ENCODE measurements at regions not wholly inside any gene's neighbourhood (a gene's known extent, or its start where the extent isn't known, plus 50 kb on each side); places are given as distances from the start of the nearest gene placed in this dataset.

DNA sequence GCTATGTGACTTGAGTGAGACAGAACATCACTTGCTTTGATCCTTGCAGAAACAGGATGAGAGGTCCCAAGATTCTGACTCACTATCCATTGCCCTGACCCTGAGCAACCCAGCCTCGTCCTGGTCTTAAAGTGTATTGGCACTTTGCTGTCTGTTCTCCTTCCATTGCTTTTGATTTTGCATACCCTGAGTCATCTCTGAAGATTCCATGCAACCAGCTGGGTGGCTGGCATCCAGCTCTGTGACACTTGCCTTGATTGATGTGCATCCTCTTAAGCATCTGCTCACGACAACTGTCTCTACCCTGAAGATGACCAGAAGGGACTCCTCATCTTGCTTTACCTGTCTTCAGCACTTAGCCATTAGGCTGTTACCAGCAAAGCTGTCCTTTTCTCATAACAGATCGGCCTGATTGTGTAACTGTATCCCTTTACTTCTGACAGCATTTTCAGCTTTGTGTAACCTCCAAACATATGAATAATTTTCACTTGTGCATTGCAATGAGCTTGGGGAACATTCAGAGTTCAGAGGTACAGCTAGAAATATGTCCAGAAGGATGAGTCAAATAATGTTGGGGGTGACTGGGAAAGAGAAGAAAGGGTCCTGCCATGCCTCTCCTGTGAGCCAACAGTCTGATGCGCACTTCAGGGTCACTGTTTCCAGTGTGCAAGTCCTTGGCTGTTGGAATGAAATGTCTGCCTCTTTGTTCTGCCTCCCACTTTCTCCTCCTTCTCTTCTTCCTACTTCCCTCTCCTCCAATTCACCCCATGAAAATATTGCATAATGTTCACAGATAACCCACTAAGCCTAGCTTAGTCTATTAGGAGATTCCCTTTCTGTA lies 249.7 kb upstream of the OSR1 start:
- no peak for DNase-seq (ENCODE audit: low read depth in 3 of 3)

DNA sequence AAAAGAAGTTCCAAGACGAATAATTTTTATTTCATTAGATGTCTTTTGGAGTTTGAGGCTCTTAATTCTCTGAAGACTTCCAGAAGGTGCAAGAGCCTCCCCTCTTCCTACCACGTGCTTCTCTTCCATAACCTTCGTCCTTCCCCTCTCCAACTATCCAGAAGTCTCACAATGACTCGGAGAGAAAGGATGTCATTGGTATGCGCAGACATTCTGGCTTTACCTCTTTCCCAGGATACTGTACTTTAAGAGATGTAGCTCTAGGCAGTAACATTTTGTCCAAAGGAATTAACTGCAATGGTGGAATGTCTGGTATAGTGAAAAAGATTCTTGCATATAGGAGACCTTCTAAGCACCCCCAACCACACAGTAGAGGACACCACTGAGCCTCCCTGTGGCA lies 249.0 kb upstream of the OSR1 start:
- DNase-seq (ENCODE audit: low read depth in 3 of 3) = no peak

DNA sequence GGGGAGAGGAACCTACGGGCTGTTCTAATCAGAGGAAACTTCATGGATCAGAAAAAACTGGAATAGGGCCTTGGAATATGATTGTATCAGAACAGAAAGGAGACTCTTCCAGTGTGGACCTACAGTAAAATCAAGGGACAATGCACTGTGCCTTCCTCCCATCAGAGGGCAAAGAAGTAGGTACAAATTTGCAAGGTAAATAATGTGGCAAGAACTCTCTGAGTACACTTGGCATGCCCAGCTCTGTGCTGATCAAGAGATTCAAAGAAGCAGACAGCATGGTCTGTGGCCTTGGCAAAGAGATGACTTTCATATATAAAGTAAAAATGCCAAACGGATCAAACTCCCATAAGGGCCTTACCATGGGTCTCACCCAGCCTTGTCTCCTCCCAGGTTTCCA lies 242.6 kb upstream of the OSR1 start:
- DNase-seq (ENCODE audit: low read depth in 3 of 3) = no peak

DNA sequence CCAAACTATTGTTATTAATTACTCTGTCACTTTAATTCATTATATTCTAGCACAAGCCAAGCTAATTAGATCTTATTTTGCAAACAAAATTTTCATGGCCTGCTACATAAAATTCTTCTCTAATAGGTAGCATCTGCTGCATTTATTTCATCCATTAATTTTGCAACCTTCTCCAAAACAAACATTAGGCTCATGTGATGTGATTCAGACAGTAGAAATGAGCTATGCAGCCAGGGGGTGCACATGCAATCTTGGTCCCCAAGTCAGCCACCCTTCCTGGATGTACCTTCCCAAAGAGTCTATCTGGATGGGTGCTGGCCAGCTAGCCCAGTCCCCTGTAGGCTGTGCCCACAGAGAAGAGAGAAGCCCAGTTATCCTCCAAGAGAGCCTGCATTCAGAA lies 242.1 kb upstream of the OSR1 start:
- DNase-seq (ENCODE audit: low read depth in 3 of 3) = no peak

DNA sequence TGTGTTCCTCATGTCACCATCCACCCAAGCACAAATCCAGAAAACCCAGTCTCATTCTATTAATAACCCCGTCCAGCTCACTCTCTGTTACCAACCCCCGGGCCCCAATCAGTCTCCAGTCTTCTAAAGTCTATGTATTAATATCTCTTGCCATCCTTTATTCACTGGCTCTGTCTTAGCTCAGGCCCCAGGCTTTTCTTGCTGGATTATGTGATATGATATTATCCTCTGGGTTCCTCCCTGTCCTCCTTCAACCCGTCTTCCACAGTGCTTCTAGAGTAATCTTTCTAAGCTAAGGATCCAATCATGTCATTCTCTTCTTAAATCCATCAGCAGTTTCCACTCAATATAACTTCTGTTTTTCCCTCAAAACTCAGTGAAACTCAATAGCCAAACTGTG lies 240.5 kb upstream of the OSR1 start:
- DNase-seq (ENCODE audit: low read depth in 3 of 3) = no peak

DNA sequence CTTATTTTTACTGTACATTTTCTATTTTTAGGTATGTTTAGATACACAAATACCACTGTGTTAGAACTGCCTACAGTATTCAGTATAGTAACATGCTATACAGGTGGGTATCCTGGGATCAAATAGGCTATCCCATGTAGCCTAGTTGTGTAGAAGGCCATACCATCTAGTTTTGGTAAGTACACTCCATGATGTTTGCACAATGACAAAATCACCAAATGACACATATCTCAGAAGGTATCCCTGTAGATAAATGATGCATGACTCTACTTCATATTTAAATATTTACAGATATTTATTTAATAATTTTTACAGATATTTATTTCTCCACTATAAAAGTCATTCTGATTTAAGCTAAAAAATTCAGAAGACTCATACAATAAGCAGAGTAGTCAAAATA lies 233.8 kb upstream of the OSR1 start:
- no peak for DNase-seq (ENCODE audit: low read depth in 3 of 3)

DNA sequence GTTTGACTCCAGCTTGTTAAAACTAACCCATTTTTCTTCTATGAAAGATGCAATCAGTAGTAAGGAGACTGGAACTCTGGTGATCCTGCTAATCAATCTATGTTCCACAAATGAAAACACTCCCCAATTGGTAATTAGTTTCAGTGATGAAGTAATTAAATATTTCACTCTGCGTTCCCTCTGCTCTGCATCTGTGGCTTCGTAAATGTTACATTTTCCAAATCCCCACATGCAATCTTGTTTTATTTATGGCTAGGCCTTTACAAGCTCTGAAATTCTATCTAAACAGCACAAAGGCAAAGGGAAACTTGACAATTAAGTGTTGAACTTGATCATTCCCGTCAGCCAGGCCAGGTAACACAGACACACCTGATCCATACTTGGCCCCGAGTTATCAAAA lies 231.4 kb upstream of the OSR1 start:
- DNase-seq (ENCODE audit: low read depth in 3 of 3) = no peak

DNA sequence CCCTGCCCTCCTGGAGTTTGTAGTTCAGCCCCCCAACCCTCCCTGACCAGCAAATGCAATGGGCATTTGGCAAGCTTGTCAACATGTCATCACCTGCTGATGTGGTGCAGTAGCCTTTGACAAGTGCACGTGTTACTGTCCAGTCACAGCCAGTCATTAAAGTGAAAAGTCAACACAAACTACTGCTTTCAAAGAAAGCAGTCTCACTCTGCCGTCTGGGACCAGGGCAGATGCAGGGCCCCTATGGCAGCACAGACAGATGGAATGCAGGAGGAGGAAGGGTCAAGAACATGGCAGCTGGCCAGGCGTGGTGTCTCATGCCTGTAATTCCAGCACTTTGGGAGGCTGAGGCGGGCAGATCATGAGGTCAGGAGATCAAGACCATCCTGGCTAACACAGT lies 222.4 kb upstream of the OSR1 start:
- DNase-seq (ENCODE audit: low read depth in 3 of 3) = no peak

DNA sequence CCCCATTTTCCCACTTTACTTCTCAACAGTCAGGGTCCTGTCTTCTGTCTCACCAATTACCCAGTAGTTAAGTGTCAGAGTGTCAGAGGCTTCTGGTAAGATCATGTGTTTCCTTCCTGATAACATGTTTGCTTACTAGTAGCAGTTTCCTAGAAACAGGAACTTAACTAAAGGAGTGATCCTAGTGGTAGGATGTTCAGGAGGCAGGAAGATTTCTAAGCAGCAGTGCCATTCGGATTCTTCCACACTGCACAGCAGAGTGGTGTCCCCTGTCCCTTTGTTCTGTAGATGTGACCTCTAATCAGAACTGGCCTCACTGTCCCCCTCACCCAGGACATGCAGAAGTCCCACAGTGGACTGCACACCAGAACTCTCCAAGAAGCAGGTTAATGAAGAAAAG lies 221.8 kb upstream of the OSR1 start:
- no peak for DNase-seq (ENCODE audit: low read depth in 3 of 3)

DNA sequence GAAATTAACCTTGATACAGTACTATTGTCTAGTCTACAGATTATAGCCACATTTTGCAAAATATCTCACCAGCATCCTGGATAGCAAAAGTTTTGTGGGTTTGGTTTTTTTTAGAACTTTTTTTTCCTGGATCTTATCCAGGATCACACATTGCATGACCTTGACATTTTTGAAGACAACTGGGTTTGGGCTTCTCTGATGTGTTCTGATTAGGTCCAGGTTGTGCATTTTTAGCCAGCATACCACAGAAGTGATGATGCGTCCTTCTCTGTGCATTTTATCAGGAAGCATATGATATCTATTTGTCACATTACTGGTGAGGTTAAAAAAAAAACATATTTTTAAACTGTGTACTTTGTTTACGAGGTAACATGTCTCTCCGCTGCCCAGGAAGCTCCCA lies 221.0 kb upstream of the OSR1 start:
- no peak for DNase-seq (ENCODE audit: low read depth in 3 of 3)

DNA sequence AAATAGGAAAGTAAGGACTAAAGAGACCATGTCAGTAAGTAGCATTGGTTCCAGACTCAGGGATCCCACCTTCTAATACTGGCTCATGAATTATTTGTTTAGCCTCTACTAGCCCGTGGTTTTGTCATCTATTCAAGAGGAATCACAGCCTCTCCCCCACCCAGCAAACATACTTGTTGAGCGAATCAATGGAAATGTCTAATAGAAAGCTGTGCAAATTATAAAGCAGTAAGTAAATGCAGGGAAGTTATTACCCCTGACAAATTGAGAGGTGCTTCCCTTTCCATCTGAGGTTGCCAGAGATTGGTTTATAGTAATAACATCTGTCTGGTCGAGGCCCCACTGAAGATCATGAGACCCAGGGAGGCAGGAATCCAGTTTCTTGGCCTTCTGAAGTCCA lies 219.3 kb upstream of the OSR1 start:
- no peak for DNase-seq (ENCODE audit: low read depth in 3 of 3)

DNA sequence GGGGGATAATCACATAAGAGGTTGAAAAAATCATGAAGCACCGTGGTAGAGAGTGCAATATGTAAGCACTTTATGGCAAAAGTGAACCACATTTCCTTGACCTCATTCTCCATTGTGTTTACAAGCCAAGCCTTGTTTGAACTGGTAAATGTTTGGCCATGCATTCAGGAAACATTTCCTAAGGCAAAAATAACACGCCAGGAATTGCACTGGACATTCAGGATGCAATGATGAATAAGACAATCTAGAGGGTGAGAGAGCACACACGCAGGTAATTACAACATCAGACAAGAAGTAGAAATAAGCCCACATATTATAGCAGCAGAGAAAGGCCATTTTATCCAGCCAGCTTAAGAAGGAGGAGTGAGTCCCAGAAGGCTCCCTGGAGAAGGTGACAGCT lies 218.0 kb upstream of the OSR1 start:
- DNase-seq (ENCODE audit: low read depth in 3 of 3) = no peak

DNA sequence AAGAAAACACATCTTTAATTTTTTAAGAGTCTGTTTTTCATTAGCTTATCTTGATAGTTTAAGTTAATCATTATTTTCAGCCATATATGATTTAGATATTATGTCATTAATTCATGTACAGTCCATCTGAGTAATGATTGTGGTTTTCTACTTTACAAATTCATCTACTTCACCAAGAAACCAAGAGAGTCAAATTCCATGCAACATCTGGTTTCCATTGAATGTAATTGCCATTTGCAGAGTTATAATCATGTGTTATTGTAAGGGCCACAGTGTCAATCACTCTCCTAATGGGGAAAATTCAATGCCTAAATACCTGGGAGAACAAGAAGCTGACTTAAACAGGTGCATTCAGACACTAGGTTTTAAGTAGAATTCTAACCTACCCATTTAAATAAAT lies 217.2 kb upstream of the OSR1 start:
- no peak for DNase-seq (ENCODE audit: low read depth in 3 of 3)

DNA sequence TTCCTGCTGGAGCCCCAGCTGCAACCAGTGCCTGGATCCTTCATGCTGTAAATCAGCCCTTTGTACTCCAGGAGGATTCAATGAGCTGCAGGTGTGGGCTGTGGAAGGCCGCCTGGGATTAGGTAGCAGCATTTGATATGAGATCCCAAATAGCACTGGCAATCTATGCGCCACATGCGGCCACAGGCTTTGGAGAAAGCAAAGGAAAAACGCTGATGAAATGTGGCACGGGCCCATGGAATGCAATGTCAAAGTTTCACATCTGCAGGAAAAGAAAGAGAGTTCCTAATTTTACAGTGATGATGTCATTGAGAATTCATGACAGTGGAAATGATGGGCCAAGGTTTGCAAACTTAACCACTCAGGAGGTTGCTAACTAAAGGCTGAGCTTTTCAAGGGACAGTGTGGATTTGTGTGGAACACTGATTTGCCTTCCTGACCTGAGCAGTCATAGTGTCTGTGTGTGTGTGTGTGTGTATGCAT lies 216.4 kb upstream of the OSR1 start:
- DNase-seq (ENCODE audit: low read depth in 3 of 3) = no peak

DNA sequence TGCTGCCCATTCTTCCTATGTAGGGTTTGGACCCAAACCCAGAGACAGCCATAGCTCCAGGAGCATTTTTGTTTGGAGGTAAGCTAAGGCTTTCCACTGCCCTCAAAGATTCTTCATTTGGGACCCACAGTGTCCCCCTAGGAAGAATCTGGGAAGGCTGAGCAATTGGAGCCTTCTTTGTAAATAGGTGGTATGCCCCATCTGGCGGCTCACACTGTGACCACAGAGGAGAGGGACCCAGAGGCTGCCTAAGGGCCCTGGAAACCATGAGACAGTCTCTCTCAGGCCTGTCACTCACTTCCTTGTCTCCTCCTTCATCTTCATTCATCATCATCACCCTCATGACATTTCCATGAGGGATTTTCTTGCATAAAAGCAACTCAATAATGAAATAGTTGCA lies 215.4 kb upstream of the OSR1 start:
- DNase-seq (ENCODE audit: low read depth in 3 of 3) = no peak

DNA sequence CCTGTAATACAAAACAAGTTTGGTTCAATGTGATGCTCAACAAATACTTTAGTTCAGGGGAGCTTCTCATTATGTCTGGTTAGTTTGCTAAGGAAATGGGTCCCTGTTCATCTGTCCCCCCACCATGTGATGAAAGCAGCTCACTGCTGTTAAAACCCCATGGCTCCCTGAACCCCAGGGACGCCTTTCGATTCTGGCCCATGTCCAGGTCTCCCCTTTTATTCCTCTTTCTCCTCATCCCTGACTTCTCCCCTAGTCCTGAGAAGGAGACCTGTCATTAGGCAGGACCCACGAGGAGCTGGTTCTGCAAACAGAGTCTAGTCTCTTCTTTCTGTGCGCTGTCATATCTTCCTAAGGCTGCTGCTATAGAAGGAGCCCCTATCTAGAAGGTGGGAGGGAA lies 213.3 kb upstream of the OSR1 start:
- no peak for DNase-seq (ENCODE audit: low read depth in 3 of 3)

DNA sequence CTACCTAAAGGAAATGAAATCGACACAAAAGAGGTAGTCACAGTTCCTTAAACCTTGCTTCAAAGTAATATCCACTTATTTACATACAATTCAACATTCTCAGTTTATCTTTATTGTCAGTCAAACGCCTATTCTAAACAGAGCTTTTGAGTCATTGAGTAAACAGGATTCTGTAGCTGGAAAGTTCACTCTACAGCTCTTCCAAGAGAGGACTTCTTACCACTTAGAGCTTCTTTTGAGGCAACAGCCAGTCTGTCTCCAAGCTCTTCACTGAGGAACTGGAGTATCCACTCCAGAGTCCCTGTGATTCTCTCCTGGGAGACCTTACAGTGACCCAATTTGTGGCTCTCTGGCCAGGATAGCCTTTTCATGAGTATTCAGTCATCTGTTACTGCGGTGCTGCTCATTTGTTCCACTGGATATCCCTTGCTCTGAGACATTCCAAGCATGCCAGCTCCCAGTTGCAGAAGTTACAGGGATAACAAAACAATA lies 210.9 kb upstream of the OSR1 start:
- no peak for DNase-seq (ENCODE audit: low read depth in 3 of 3)

DNA sequence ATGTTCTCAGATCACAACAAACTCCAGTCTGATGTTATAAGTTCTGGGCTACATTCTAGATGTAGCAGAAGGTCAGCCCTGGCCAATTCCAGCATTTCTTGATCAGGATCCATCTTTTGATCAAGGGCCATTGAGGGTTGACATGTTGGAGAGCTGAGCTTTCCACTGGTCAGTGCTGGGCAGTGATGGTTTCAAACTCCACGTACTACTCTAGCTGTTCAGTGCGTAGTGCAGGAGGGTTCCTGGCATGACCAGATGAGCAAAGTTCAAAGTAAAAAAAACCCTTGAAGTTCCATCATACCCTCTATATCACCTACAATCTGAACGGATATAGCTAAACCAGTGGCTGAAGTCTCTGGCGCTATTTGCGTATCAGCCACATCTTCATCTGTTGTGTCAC lies 210.4 kb upstream of the OSR1 start:
- DNase-seq (ENCODE audit: low read depth in 3 of 3) = no peak

DNA sequence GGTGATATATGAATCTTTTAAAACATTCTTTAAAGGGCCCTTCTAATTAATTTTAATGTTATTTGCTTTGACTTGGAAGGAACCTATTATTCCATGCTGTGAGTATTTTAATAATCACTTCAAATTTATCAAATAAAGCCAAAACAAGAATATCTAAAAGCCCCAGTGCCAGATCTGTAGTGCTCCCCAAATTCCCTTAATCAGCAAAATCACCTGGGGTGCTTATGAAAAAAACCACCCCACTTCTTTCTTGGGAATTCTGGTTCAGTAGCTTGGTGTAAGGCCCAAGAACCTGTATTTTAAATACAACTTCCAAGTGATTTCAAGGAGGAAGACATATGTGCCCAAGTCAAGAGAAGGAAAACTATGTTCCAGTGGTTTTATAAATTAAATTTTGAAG lies 202.4 kb upstream of the OSR1 start:
- DNase-seq (ENCODE audit: low read depth in 3 of 3) = no peak

DNA sequence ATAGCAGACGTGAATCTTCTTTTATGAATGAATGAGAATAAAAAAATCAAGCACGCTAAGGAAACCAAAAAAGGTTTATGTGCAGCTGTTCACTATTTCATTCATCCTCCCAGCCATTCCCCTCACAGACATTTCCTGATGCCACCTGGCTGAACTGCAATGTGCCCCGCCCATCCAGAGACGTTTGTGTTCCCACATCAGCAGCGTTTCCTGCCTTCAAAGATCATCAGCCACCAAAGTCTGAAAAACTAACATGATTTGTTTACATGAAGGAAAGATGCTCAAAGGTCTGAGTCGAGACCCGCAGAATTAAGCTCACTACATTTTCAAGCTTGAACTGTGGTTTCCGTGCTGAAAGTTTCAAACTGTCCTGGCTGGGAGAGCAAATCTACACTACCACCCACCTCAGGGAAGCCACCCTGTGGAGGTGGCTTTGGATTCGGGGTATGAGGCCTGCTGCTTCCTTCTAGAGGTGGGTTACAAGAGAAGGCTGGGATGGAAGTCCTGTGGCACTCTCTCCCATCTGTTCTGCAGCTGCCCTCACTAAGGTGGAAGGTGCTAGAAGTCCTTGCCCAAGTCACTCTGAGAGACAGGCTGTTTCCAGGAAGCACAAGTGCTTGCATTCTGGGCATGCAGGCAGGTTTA lies 201.3 kb upstream of the OSR1 start:
- no peak for DNase-seq (ENCODE audit: low read depth in 3 of 3)

DNA sequence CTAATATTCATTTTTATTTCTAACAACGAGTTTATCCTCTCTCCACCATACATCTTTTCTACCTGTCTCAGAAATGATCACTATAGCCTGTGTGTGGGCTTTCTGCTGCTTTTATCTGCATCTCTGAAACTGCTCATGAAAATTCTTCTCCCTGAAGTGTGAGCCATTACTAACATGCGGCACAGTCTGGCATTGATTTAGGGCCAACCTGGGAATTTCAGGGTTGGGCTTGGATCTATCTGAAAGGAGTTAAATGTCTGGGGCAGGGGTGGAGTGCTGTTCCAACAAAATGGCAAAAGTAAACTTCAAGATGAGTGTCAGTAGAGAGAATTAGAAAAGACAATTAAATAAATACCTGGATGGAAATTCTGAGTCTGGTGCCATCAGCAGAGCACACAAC lies 198.2 kb upstream of the OSR1 start:
- DNase-seq (ENCODE audit: low read depth in 3 of 3) = no peak

DNA sequence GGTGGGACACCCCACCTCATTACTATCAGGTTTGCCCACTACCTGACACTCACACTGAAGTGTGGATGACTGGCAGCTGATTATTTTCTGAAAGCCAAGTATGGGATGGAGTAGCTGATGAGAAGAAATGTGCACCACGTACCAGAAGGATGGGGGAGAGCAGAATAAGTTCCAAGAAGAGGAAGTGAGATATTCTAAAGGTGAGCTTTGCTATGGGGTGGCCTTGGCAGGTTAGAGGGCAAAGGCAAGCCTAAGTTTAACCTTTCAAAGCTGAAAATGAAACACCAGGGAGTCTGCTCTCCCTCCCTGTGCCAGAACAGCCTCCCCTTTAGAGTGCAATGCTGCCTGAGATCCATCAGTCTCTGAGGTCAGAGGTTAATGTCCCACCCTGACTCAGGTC lies 196.1 kb upstream of the OSR1 start:
- no peak for DNase-seq (ENCODE audit: low read depth in 3 of 3)

DNA sequence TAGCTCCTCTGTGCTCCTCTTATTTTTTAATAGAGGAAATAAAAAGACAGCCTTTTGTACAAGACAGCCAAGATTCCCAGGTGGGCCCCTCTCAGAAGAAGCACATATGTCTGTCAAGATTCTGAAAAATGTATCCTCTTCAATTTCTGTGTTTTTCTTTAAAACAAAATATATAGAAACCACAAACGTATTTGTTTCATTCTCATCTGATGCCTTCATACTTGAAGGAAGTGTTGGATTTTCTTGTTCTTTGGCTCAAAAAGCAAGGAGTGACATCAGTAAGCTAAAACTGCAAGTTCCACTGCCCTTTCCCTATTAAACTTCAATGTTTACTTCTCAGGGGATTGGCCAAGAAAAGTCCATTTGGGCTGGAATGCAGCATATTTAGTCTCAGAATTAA lies 193.8 kb upstream of the OSR1 start:
- no peak for DNase-seq (ENCODE audit: low read depth in 3 of 3)

Data from stimulated activated CD4-positive, alpha-beta T cell treated with anti-CD3 and anti-CD28 coated beads, TNF-alpha, amount 100 ng/mL, for 24 hours (primary cell).